Upper lobe of right lung (tissue), 1 donor: ENCODE measurements at regions not wholly inside any gene's neighbourhood (a gene's known extent, or its start where the extent isn't known, plus 50 kb on each side); places are given as distances from the start of the nearest gene placed in this dataset.

Experiments
- ATAC-seq: fragments of 200-7000 bp; cut with Tn5 transposase; one replicate; pipeline ENCODE4 v1.9.1; 2020; ENCODE audit warnings: mild to moderate bottlenecking, moderate library complexity
- DNase-seq: peaks from one replicate; pipeline ENCODE4 v3.0.0-alpha.2; 2020
- H3K27ac ChIP-seq: fragments of 200-600 bp; one replicate; pipeline ENCODE4 v1.8.0; 2022
- H3K27me3 ChIP-seq: fragments of 200-600 bp; one replicate; pipeline ENCODE4 v1.8.0; 2022; ENCODE audit warnings: mild to moderate bottlenecking
- H3K36me3 ChIP-seq: fragments of 200-600 bp; one replicate; pipeline ENCODE4 v1.8.0; 2022
- H3K4me1 ChIP-seq: fragments of 200-600 bp; one replicate; pipeline ENCODE4 v1.8.0; 2022
- H3K4me3 ChIP-seq: fragments of 200-600 bp; one replicate; pipeline ENCODE4 v1.8.0; 2022; ENCODE audit warnings: mild to moderate bottlenecking
- H3K9me3 ChIP-seq: fragments of 200-600 bp; one replicate; pipeline ENCODE4 v1.8.0; 2022
- CTCF ChIP-seq: fragments of 200-600 bp; IDR thresholded peaks from one replicate; pipeline ENCODE4 v1.8.0; 2022; ENCODE audit warnings: antibody characterized with exemption
- intact Hi-C: fragments of 100-400 bp; cut with DNase I; formaldehyde crosslinking; loops from one replicate; pipeline ENCODE4 v1.11.0; 2022
- donor health status: DM: no; HTN: yes; CAD: no; lungs with severe emphysema.

DNA sequence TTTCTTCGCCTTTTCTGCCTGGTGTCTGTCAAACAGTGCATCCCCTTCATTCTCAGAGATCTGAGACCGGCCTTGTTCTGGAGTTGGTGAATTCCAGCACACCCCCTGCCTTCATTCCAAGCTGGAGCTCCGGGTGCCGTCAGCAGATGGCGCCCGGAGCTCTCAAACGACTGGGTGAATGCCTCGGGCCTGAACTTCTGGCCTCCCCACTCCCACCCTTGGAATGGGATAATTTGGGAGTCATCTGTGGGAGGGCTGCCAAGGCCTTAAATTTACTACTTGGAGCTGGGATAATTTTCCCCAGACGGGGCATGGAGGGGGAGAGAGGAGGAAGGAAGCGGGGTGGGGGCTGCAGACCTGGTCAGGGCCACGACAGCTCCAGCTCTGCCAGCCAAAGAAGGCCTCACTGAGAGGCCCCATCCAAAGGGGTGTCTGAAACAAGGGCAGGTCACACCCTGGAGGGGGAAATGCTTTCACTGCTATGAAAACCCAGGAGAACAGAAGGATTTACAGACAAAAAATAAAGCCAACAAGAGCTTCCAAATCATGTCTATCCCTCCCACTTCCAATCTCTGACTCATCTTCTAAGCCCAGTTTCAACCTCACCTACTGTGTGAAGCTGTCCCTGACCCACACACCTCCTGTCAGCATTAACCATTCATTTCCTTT lies 187.9 kb downstream of the OPA1 start:
- ATAC-seq (peak; percentile 87), DNase-seq (peak; percentile 83)
- Histone ChIP-seq H3K4me1 (peaks cover 14% of the 10 kb centered on the region), H3K9me3 (no peaks in the 10 kb centered on the region), H3K4me3 (no peak overlapping the region), H3K36me3 (no peaks in the 10 kb centered on the region), H3K27me3 (peaks cover 16% of the 10 kb centered on the region), H3K27ac (no peak overlapping the region)
- intact Hi-C loops, result loop anchor here (10.0 kb wide), 1 partner anchor 224 kb away; no protein-coding TSS in a partner anchor
- TF ChIP-seq CTCF, result peak; percentile 73

GRCh38 chr3:193782276-193782647 lies 189.3 kb downstream of the OPA1 start:
- Histone ChIP-seq H3K4me1 (peaks cover 14% of the 10 kb centered on the region), H3K9me3 (no peaks in the 10 kb centered on the region), H3K36me3 (no peaks in the 10 kb centered on the region), H3K27me3 (peaks cover 8% of the 10 kb centered on the region), H3K27ac (no peak overlapping the region), H3K4me3 (no peak overlapping the region)
- peak; percentile 69 for DNase-seq
- peak; percentile 83 for ATAC-seq
- no peak for TF ChIP-seq CTCF
- intact Hi-C loops, result loop anchor here (10.0 kb wide), 1 partner anchor 223 kb away; no protein-coding TSS in a partner anchor

DNA sequence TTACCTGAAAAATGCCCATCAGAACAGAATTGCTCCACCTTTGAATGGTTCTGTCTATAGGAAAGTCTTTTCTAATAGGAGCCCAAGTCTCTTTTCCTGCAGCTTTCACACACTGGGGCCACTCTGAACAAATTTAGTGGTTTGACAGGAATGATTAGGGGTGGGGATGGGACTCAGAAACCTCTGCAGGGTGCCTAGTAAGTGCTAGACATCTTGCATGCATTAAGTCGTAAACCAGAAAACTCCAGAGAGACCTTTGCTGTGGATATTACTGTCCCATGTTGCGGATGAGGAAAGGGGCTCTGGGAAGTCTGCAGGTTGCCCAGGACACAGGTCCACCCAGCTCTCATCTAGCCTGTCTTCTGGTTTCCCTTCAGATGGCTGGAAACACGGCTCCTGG lies 189.7 kb downstream of the OPA1 start:
- H3K4me1 ChIP-seq, result peaks cover 14% of the 10 kb centered on the region
- intact Hi-C loops, result loop anchor here (10.0 kb wide), 1 partner anchor 222 kb away; no protein-coding TSS in a partner anchor
- no peak overlapping the region for H3K27ac ChIP-seq

GRCh38 chr3:193783166-193783896 lies 190.3 kb downstream of the OPA1 start:
- Histone ChIP-seq H3K9me3 (no peaks in the 10 kb centered on the region), H3K27ac (no peak overlapping the region), H3K4me3 (no peak overlapping the region), H3K27me3 (peaks cover 4% of the 10 kb centered on the region), H3K36me3 (no peaks in the 10 kb centered on the region), H3K4me1 (peaks cover 15% of the 10 kb centered on the region)
- TF ChIP-seq CTCF, result no peak
- intact Hi-C loops, result loop anchor here (10.0 kb wide), 1 partner anchor 221 kb away; no protein-coding TSS in a partner anchor
- ATAC-seq (no peak), DNase-seq (no peak)

More for the DNA sequence above, 189.7 kb downstream of the OPA1 start:
- no peaks in the 10 kb centered on the region for H3K36me3 ChIP-seq
- TF ChIP-seq CTCF, result no peak
- H3K9me3 ChIP-seq, result no peaks in the 10 kb centered on the region
- peaks cover 4% of the 10 kb centered on the region for H3K27me3 ChIP-seq
- DNase-seq (no peak), ATAC-seq (no peak)
- no peak overlapping the region for H3K4me3 ChIP-seq

- H3K9me3 ChIP-seq, result no peaks in the 10 kb centered on the region
- no peak for ATAC-seq
- H3K4me3 ChIP-seq, result no peak overlapping the region
These were observed 191.8 kb downstream of the OPA1 start for GRCh38 chr3:193784822-193785221.

More at GRCh38 chr3:193784822-193785221, 191.8 kb downstream of the OPA1 start:
- Histone ChIP-seq H3K36me3 (no peaks in the 10 kb centered on the region), H3K27ac (no peak overlapping the region), H3K27me3 (no peaks in the 10 kb centered on the region), H3K4me1 (peaks cover 18% of the 10 kb centered on the region)
- no peak for TF ChIP-seq CTCF
- intact Hi-C loops, result loop anchor here (5.0 to 10.0 kb wide), 2 partner anchors 220 to 352 kb away; partner anchors contain the start of gene HES1
- no peak for DNase-seq
